G401.6 (cell line): ENCODE measurements at regions not wholly inside any gene's neighbourhood (a gene's known extent, or its start where the extent isn't known, plus 50 kb on each side); places are given as distances from the start of the nearest gene placed in this dataset.

Experiments
- FAIRE-seq: peaks from 2 replicates; lab custom pipeline; 2012; peaks lifted over from hg19 to GRCh38; lab: Jason Lieb, UNC

GRCh38 chr6:54059683-54060082 lies 51.6 kb upstream of the MLIP start:
- FAIRE-seq: no peak

GRCh38 chr6:54060286-54060685 lies 51.0 kb upstream of the MLIP start:
- FAIRE-seq: no peak
